WTC11 (cell line): ENCODE measurements at regions not wholly inside any gene's neighbourhood (a gene's known extent, or its start where the extent isn't known, plus 50 kb on each side); places are given as distances from the start of the nearest gene placed in this dataset.

Experiments used
- ATAC-seq: fragments of 200-7000 bp; cut with Tn5 transposase; 2 replicates; pipeline ENCODE4 v1.10.0; 2021; ENCODE audit warnings: mild to moderate bottlenecking, moderate library complexity
- CTCF ChIA-PET: fragments of 300-600 bp; sonication (Branson Sonifier 250); formaldehyde crosslinking; loops from one replicate; lab custom pipeline; 2021; ENCODE audit warnings: antibody characterized with exemption; lab: Charles Lee
- POLR2A ChIA-PET: fragments of 350-600 bp; sonication (Branson Sonifier 250); formaldehyde crosslinking; loops from one replicate; lab custom pipeline; 2021; ENCODE audit warnings: antibody characterized with exemption; lab: Charles Lee
- DNase-seq: peaks from one replicate; pipeline ENCODE4 v3.0.0; 2021; ENCODE audit warnings: low spot score
- H3K27ac Mint-ChIP-seq: 2 replicates; pipeline ENCODE4 v1.8.0; 2021; ENCODE audit warnings: mixed read lengths
- H3K27me3 Mint-ChIP-seq: 2 replicates; pipeline ENCODE4 v1.8.0; 2021; ENCODE audit warnings: low read depth, mild to moderate bottlenecking, moderate library complexity, mixed read lengths
- H3K36me3 Mint-ChIP-seq: 2 replicates; pipeline ENCODE4 v1.8.0; 2021; ENCODE audit warnings: mixed read lengths
- H3K4me1 Mint-ChIP-seq: 2 replicates; pipeline ENCODE4 v1.8.0; 2022; ENCODE audit warnings: mixed read lengths
- H3K4me3 Mint-ChIP-seq: 2 replicates; pipeline ENCODE4 v1.8.0; 2021; ENCODE audit warnings: mild to moderate bottlenecking, moderate library complexity, mixed read lengths
- H3K9me3 Mint-ChIP-seq: 2 replicates; pipeline ENCODE4 v1.8.0; 2021; ENCODE audit warnings: mixed read lengths
- CDX4 ChIP-seq: fragments of 250-450 bp; sonication (Bioruptor Pico); IDR thresholded peaks from 2 replicates; pipeline ENCODE4 v1.9.0; 2021; ENCODE audit warnings: moderate library complexity, mild to moderate bottlenecking, inconsistent platforms, borderline replicate concordance
- CTCF ChIP-seq: fragments of 200-600 bp; IDR thresholded peaks from 2 replicates; pipeline ENCODE4 v1.8.0; 2022; ENCODE audit warnings: antibody characterized with exemption
- E2F4 ChIP-seq: sonication (generic); formaldehyde crosslinking; IDR thresholded peaks from 2 replicates; pipeline ENCODE4 v1.8.1; 2022; ENCODE audit warnings: low read depth, mild to moderate bottlenecking, moderate library complexity, missing genetic modification reagents, borderline replicate concordance
- ELF4 ChIP-seq: sonication (generic); formaldehyde crosslinking; IDR thresholded peaks from 2 replicates; pipeline ENCODE4 v1.8.1; 2022; ENCODE audit warnings: low read depth, mild to moderate bottlenecking, moderate library complexity, missing genetic modification reagents
- GRHL2 ChIP-seq: fragments of 250-450 bp; sonication (Bioruptor Pico); IDR thresholded peaks from 2 replicates; pipeline ENCODE4 v1.8.0; 2022; ENCODE audit warnings: mild to moderate bottlenecking, moderate library complexity; ENCODE audit not compliant: insufficient replicate concordance, severe bottlenecking
- KAT7 ChIP-seq: sonication (generic); formaldehyde crosslinking; IDR thresholded peaks from 2 replicates; pipeline ENCODE4 v1.8.1; 2023; ENCODE audit warnings: missing genetic modification reagents, mild to moderate bottlenecking, borderline replicate concordance
- MXD4 ChIP-seq: fragments of 250-450 bp; sonication (Bioruptor Pico); IDR thresholded peaks from 2 replicates; pipeline ENCODE4 v1.8.0; 2021; ENCODE audit warnings: mild to moderate bottlenecking, moderate library complexity, borderline replicate concordance
- NFYB ChIP-seq: sonication (generic); formaldehyde crosslinking; conservative IDR thresholded peaks from 2 replicates; pipeline ENCODE4 v1.8.0; 2022; ENCODE audit warnings: low read depth, missing genetic modification reagents
- RELA ChIP-seq: sonication (generic); formaldehyde crosslinking; IDR thresholded peaks from 2 replicates; pipeline ENCODE4 v1.8.1; 2022; ENCODE audit warnings: missing genetic modification reagents, mild to moderate bottlenecking, borderline replicate concordance
- SMAD4 ChIP-seq: sonication (generic); formaldehyde crosslinking; IDR thresholded peaks from 2 replicates; pipeline ENCODE4 v1.8.0; 2022; ENCODE audit warnings: mild to moderate bottlenecking, missing genetic modification reagents
- STAT6 ChIP-seq: sonication (generic); formaldehyde crosslinking; conservative IDR thresholded peaks from 2 replicates; pipeline ENCODE4 v1.8.1; 2023; ENCODE audit warnings: mild to moderate bottlenecking, low read depth, missing genetic modification reagents, moderate library complexity
- ZNF219 ChIP-seq: sonication (generic); formaldehyde crosslinking; IDR thresholded peaks from 2 replicates; pipeline ENCODE4 v1.8.0; 2023; ENCODE audit warnings: missing genetic modification reagents, mild to moderate bottlenecking, borderline replicate concordance
- ZNF232 ChIP-seq: sonication (generic); formaldehyde crosslinking; IDR thresholded peaks from 2 replicates; pipeline ENCODE4 v1.8.0; 2022; ENCODE audit warnings: mild to moderate bottlenecking, missing genetic modification reagents
- ZNF317 ChIP-seq: sonication (generic); formaldehyde crosslinking; IDR thresholded peaks from 2 replicates; pipeline ENCODE4 v1.8.1; 2023; ENCODE audit warnings: low read depth, mild to moderate bottlenecking, moderate library complexity, missing genetic modification reagents, borderline replicate concordance
- TF ChIP-seq, protein P1 (sequence below): sonication (generic); formaldehyde crosslinking; IDR thresholded peaks from 2 replicates; pipeline ENCODE4 v1.8.0; 2023; ENCODE audit warnings: missing genetic modification reagents
- TF ChIP-seq, protein P2 (sequence below): sonication (generic); formaldehyde crosslinking; IDR thresholded peaks from 2 replicates; pipeline ENCODE4 v1.8.1; 2022; ENCODE audit warnings: mild to moderate bottlenecking, moderate library complexity, missing genetic modification reagents
- TF ChIP-seq, protein P3 (sequence below): fragments of 250-450 bp; sonication (Bioruptor Pico); IDR thresholded peaks from 2 replicates; pipeline ENCODE4 v1.8.0; 2021; ENCODE audit warnings: mild to moderate bottlenecking

- TF ChIP-seq STAT6 (CRISPR knock-in tag) (no peak), ZNF232 (CRISPR knock-in tag) (no peak), SMAD4 (CRISPR knock-in tag) (no peak)
- TF ChIP-seq, protein P1, sequence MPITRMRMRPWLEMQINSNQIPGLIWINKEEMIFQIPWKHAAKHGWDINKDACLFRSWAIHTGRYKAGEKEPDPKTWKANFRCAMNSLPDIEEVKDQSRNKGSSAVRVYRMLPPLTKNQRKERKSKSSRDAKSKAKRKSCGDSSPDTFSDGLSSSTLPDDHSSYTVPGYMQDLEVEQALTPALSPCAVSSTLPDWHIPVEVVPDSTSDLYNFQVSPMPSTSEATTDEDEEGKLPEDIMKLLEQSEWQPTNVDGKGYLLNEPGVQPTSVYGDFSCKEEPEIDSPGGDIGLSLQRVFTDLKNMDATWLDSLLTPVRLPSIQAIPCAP = no peak
These were observed 56.8 kb upstream of the SEPTIN5 start (continued) for GRCh38 chr22:19657252-19658056.

- no peak for ATAC-seq
- Mint-ChIP-seq H3K9me3 (no peaks in the 10 kb centered on the region; the same call in 1 of the 2 replicates), H3K4me1 (peaks cover 16% of the 10 kb centered on the region), H3K36me3 (no peaks in the 10 kb centered on the region), H3K27me3 (no peaks in the 10 kb centered on the region; the same call in 1 of the 2 replicates), H3K27ac (no peak overlapping the region), H3K4me3 (no peak overlapping the region)
- ChIA-PET CTCF (no interaction called here), POLR2A (no interaction called here)
- TF ChIP-seq, protein P2, sequence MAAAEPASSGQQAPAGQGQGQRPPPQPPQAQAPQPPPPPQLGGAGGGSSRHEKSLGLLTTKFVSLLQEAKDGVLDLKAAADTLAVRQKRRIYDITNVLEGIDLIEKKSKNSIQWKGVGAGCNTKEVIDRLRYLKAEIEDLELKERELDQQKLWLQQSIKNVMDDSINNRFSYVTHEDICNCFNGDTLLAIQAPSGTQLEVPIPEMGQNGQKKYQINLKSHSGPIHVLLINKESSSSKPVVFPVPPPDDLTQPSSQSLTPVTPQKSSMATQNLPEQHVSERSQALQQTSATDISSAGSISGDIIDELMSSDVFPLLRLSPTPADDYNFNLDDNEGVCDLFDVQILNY = no peak
- no peak for TF ChIP-seq MXD4
- TF ChIP-seq ZNF219 (CRISPR knock-in tag) = no peak
- no peak for TF ChIP-seq NFYB (CRISPR knock-in tag)
- TF ChIP-seq E2F4 (CRISPR knock-in tag) = no peak
- TF ChIP-seq GRHL2 (CRISPR knock-in tag) = no peak
- no peak for DNase-seq
These were observed 56.0 kb upstream of the SEPTIN5 start for GRCh38 chr22:19658057-19658966.

GRCh38 chr22:19658967-19659804 is 55.1 kb upstream of the SEPTIN5 start:
- DNase-seq (no peak), ATAC-seq (no peak)
- no peaks in the 10 kb centered on the region; the same call in 1 of the 2 replicates for H3K9me3 Mint-ChIP-seq
- H3K36me3 Mint-ChIP-seq = no peaks in the 10 kb centered on the region
- no peak overlapping the region for H3K4me3 Mint-ChIP-seq
- H3K27ac Mint-ChIP-seq = no peak overlapping the region
- H3K4me1 Mint-ChIP-seq = peaks cover 14% of the 10 kb centered on the region
- H3K27me3 Mint-ChIP-seq = no peaks in the 10 kb centered on the region
- TF ChIP-seq, protein P3, sequence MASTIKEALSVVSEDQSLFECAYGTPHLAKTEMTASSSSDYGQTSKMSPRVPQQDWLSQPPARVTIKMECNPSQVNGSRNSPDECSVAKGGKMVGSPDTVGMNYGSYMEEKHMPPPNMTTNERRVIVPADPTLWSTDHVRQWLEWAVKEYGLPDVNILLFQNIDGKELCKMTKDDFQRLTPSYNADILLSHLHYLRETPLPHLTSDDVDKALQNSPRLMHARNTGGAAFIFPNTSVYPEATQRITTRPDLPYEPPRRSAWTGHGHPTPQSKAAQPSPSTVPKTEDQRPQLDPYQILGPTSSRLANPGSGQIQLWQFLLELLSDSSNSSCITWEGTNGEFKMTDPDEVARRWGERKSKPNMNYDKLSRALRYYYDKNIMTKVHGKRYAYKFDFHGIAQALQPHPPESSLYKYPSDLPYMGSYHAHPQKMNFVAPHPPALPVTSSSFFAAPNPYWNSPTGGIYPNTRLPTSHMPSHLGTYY = no peak
- TF ChIP-seq CDX4 (CRISPR knock-in tag) (no peak), CTCF (no peak), ELF4 (CRISPR knock-in tag) (no peak), KAT7 (CRISPR knock-in tag) (no peak), RELA (CRISPR knock-in tag) (no peak), ZNF317 (CRISPR knock-in tag) (no peak)
- TF ChIP-seq, protein P1 = no peak
- TF ChIP-seq, all 79 proteins: peak for 0
- POLR2A ChIA-PET = no interaction called here
- CTCF ChIA-PET = interaction anchor here (3.4 kb wide), 1 partner anchor 20 kb away, joined by 15 read pairs; no protein-coding TSS in a partner anchor
